ENCODE measurements at regions not wholly inside any gene's neighbourhood (a gene's known extent, or its start where the extent isn't known, plus 50 kb on each side); places are given as distances from the start of the nearest gene placed in this dataset.
"Not testable (repeated sequence)": the region's sequence is repeated elsewhere in the genome, so short reads cannot be mapped to it uniquely, and the experiment has no call there.

DNA sequence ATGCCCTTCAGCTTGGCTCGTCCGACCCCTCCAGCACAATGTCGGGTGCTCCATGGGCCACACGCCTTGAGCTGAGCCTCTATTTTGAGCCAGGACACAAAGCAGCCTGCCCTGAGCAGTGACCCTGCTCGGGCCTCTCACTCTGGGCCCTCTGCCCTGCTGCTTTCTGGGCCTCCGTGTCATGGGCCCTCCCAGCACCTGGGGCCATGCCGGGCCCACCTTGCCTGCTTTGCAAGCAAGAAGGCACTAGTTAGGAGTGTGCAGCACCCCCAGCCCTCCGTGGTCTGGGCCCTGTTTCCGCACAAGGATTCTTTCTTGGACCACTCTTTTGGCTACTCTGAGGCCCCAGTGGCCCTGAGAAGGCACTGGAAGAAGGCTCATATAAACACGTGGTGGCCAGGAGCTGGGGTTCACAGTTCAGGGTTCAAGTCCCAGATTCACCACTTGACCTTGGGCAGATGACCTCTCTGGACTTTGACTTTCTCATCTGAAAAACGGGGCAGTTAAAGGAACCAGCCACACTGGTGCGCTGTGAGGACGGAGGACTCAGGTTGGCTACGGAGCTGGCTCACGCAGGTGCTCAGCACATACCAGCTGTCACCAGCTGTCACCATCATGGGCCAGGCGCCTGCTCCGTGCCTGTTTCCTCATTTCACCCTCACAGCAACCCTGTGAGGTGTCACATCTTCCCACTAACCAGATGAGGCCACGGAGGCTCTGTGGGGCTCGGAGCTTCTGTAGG, 166.0 kb upstream of the GSE1 start:
- in situ Hi-C loops (cut with HindIII; ENCODE audit: low sequenced_read_pairs) = no loop called here
- H3K4me3 ChIP-seq (ENCODE audit: low read depth, low read length) = no peak overlapping the region
- TF ChIP-seq, protein P1, sequence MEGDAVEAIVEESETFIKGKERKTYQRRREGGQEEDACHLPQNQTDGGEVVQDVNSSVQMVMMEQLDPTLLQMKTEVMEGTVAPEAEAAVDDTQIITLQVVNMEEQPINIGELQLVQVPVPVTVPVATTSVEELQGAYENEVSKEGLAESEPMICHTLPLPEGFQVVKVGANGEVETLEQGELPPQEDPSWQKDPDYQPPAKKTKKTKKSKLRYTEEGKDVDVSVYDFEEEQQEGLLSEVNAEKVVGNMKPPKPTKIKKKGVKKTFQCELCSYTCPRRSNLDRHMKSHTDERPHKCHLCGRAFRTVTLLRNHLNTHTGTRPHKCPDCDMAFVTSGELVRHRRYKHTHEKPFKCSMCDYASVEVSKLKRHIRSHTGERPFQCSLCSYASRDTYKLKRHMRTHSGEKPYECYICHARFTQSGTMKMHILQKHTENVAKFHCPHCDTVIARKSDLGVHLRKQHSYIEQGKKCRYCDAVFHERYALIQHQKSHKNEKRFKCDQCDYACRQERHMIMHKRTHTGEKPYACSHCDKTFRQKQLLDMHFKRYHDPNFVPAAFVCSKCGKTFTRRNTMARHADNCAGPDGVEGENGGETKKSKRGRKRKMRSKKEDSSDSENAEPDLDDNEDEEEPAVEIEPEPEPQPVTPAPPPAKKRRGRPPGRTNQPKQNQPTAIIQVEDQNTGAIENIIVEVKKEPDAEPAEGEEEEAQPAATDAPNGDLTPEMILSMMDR (IDR thresholded peaks at IDR 0.05; ENCODE audit: low read depth, low read length) = no peak
- DNase-seq (ENCODE audit: low read depth, low spot score) = no peak

DNA sequence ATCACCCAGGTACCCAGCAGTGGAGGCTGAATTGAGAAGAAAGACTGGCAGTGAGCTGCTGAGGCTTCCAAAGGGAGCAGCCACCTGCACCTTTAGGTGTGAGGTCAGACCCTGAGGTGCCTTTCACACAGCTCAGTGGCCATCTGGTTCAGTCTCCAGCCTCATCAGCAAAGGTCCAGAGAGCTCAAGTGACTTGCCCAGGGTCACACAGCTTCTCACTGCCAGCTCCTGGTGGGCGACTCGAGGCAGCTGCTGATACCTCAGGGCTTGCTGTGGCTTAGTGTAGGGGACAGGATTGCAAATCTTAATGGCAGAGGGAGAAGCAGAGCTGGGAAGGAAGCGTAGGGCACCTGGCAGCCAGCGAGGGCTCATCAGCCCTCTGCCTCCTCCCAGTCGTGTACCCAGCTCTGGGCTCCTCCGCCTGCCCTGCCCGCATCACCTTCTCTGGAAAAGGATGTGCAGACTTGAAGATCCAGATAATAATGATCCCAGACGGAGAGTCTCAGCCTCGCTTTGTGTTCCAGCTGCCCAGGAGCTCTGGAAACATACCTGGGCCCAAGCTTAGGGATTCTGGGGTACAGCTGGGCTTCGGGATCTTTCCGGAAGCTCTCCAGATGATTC, 165.3 kb upstream of the GSE1 start:
- in situ Hi-C loops (cut with HindIII; ENCODE audit: low sequenced_read_pairs) = no loop called here
- no peak for DNase-seq (ENCODE audit: low read depth, low spot score)
- H3K4me3 ChIP-seq (ENCODE audit: low read depth, low read length) = no peak overlapping the region
- TF ChIP-seq, protein P1 (IDR thresholded peaks at IDR 0.05; ENCODE audit: low read depth, low read length) = no peak

DNA sequence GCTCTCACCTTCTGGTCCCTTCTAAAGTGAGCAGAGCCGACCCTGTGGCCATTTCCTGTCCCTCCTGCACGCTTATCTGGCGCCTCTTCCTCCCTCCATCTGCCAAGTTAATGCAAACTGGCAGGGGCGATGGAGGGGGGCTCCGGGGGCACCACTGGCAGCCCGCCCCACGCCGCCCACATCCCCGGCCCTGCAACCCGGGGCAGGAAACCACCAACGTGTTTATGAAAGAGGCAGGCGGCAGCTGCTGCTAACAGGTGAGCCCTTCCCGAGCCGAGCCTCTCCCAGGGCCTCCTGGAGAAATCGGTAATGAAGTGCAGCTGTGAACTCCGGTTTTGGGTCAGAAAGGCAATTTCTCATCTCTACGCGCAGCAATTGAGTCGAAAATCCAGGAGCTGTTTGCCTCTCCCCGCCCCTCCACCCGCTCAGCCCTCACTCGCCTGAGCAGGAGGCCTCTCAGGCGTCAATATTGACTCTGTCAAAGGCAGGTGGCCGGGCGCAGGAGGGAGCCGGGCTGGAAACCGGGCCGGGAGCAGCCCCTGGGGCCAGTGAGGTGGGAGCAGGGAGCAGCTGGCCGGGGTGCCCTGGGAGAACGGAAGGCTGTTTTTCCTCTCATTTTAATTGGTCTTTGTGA, 164.4 kb upstream of the GSE1 start:
- no peak for DNase-seq (ENCODE audit: low read depth, low spot score)
- TF ChIP-seq, protein P1 (IDR thresholded peaks at IDR 0.05; ENCODE audit: low read depth, low read length) = no peak
- H3K4me3 ChIP-seq (ENCODE audit: low read depth, low read length) = no peak overlapping the region
- in situ Hi-C loops (cut with HindIII; ENCODE audit: low sequenced_read_pairs) = no loop called here

DNA sequence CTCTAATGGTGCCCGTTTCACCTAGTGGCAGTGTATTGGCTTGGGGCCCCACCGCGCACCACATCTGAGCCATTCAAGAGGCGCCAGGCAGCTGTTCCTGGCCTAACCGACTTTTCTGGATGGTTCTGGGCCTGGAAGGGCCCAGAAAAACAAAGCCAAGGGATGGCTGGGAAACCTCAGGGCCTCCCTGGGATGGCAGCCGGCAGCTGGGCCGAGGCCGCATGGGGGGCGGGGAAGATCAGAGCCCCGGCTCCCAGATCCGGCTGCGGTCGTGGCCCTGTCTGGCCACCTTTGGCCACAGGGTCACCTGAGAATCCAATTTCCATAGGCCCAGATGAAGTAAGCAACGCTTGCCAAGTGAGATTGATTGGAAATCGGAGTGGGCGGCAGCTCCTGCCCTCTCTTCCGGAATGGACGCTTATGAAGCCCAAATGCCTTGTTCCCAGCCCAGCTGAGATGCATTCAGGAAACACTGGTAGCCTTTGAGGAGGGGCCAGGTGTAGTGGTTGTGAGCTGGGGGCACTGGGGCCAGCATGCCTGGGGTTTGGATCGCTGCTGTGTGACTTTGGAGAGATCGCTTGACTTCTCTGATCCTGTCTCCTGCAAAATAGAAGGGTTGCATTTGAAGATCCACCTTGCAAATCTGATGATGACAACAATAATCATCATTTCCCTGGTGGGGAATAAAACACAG, 163.8 kb upstream of the GSE1 start:
- DNase-seq (ENCODE audit: low read depth, low spot score) = no peak
- in situ Hi-C loops (cut with HindIII; ENCODE audit: low sequenced_read_pairs) = no loop called here
- no peak overlapping the region for H3K4me3 ChIP-seq (ENCODE audit: low read depth, low read length)
- TF ChIP-seq, protein P1 (IDR thresholded peaks at IDR 0.05; ENCODE audit: low read depth, low read length) = no peak

DNA sequence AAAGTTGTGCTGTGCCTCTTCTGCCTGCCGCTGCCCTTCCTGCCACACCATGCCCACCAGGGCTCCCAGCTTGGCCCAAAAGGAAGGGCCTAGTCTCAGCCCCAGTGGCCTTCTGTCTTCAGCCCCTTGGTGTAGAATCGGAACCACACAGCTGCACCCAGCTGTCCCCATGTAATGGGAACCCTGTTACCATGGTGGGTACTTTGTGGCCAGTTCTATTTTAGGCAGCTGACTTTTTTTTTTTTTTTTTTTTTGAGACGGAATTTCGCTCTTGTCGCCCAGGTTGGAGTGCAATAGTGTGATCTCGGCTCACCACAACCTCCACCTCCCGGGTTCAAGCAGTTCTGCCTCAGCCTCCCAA, 163.3 kb upstream of the GSE1 start:
- in situ Hi-C loops (cut with HindIII; ENCODE audit: low sequenced_read_pairs) = no loop called here
- no peak for DNase-seq (ENCODE audit: low read depth, low spot score)
- TF ChIP-seq, protein P1 (IDR thresholded peaks at IDR 0.05; ENCODE audit: low read depth, low read length) = no peak
- no peak overlapping the region for H3K4me3 ChIP-seq (ENCODE audit: low read depth, low read length)

DNA sequence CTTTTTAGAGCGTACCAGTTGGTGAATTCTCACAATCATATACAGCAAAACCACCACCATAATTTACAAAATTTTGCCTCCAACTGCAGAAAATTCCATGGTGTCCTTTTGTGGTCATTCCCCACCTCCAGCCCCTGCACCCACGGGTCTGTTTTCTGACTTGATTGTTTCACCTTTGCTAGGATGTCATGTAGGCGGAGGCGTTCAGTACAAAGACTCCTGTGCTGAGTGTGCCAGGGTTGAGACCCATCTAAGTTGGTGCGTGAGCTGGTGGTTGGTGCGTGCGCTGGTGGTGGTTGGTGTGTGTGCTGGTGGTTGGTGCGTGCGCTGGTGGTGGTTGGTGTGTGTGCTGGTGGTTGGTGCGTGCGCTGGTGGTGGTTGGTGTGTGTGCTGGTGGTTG, 162.0 kb upstream of the GSE1 start:
- DNase-seq (ENCODE audit: low read depth, low spot score); in situ Hi-C loops (cut with HindIII; ENCODE audit: low sequenced_read_pairs); H3K4me3 ChIP-seq (ENCODE audit: low read depth, low read length): not testable (repeated sequence)

Data from astrocyte of the spinal cord (primary cell).